ENCODE measurements at regions not wholly inside any gene's neighbourhood (a gene's known extent, or its start where the extent isn't known, plus 50 kb on each side); places are given as distances from the start of the nearest gene placed in this dataset.
"Not testable (repeated sequence)": the region's sequence is repeated elsewhere in the genome, so short reads cannot be mapped to it uniquely, and the experiment has no call there.

GRCh38 chr20:57104651-57105204, 161.7 kb downstream of the BMP7 start:
- no peak for DNase-seq (ENCODE audit: low spot score)

DNA sequence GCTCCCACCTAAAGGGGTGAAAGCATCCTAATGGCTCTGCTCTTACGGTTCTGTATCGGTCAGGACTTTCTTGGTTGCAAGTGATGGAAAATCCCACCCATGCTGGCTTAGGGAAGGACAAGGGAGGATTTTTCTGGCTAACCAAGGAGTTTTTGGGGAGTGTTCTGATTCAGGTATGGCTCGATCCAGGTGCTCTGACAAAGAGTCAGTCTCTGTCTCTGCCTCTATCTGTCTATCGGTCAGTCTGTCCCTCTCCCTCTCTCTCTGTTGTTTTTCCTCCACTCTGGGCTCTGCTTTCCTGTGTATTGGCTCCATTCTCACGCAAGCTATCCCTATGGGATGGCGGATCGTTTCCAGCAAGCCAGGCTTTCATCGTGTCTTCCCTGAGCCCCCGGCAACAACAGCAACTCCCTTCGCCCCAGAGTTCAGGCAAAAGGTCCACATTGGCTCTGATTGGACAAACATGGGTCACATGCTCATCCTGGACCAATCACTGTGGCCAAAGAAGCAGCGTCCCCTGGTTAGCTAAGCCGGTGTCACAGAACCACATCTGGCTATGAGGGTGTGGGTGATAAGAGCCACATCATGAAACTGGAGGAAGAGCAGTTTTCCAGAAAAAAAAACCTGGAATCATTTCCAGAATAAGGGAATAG, 160.3 kb downstream of the BMP7 start:
- DNase-seq (ENCODE audit: low spot score): no peak

DNA sequence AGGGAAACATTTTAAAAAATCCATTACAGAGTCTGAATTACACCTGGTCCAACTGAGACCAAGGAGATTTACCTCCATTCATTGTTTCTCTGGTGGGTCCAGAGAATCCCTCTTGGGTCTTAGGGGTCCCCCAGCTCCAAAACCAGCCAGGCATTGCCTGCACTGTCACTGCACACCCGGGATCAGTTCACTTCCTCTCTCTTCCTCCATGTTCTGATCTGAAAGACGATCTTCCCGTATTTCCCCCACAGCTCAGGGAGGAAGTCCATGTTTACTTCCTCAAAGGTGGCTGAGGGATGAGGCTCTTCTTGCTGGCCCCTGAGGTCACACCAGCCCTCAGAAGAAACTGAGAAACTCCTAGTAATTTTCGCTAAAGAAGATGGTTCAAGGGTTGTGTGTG, 159.7 kb downstream of the BMP7 start:
- DNase-seq (ENCODE audit: low spot score): no peak

DNA sequence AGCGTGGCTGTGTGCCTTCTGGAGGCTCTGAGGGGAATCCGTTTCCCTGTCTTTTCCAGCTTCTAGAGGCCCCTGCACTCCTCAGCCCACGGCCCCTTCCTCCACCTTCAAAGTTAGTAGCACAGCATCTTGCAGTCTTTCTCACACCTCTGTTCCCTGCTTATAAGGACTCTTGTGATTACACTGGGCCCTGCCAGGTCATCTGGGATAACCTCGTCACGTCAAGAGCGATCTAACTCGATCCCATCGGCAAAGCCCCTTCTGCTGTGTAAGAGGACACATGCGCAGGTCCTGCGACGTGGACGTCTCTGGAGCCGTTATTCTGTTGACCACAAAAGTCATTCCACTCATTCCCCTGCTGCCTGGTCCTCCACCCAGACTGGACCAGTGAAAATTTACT, 159.2 kb downstream of the BMP7 start:
- DNase-seq (ENCODE audit: low spot score): no peak

GRCh38 chr20:57108218-57108617, 158.2 kb downstream of the BMP7 start:
- DNase-seq (ENCODE audit: low spot score): no peak

DNA sequence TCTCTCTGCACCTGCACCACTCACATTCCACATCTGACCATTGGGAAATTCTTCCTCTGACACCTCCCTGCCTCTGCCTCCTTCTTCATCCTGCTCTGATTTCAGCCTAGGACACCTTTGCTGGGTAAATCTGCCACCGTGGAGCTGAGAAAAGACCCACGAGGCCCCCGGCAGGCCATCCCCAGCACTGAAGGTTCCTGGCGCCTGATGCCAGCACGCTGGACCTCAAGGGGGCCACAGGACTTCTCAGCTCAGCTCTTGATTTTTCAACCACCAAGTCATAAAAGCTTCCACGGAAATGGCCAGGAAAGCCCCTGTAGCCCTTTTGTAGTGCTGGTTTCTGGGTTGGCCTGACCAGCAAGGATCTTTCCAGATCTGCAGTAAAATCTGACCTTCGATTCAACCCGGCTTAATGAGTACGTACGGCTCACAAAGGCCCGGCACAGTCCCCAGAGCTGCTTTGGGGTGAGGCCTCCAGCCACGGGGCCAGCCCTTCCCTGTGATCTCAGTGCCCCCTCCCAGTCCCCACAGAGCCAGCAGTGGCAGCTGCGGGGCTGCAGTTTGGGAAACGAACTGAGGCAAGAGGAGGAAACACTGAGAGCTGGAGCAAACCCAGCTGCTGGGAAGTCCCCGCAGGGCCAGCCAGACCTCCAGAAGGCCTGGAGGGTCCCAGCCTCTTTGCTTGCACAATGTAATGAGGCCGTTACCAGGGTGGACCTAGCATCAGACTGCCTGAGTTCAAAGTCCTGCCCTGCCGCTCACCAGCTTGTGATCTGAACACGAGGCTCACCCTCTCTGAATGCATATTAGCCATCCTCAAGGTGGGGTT, 157.5 kb downstream of the BMP7 start:
- DNase-seq (ENCODE audit: low spot score): no peak

DNA sequence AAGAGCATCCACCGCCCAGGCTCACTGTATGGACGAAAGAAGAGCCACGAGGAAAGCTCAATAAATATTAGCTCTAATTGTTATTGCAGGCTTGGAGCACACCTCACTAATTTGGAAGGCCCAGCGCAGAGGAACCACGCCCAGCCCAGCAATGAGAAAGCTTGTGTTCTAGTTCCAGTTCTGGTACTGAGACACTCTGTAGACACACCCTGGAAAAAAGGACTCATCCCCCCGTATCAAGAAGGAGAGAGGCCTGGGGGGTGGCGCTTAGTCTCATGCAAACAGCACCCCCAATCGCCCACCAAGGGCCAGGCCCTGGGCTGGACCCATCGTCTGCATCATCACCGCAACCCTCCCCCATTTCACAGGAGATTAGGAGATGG, 156.9 kb downstream of the BMP7 start:
- no peak for DNase-seq (ENCODE audit: low spot score)

GRCh38 chr20:57110121-57111027, 156.1 kb downstream of the BMP7 start:
- not testable (repeated sequence) for DNase-seq (ENCODE audit: low spot score)

GRCh38 chr20:57111028-57111373, 155.4 kb downstream of the BMP7 start:
- no peak for DNase-seq (ENCODE audit: low spot score)

- no peak for DNase-seq (ENCODE audit: low spot score)
These were observed 154.0 kb downstream of the BMP7 start for GRCh38 chr20:57112448-57112847.

DNA sequence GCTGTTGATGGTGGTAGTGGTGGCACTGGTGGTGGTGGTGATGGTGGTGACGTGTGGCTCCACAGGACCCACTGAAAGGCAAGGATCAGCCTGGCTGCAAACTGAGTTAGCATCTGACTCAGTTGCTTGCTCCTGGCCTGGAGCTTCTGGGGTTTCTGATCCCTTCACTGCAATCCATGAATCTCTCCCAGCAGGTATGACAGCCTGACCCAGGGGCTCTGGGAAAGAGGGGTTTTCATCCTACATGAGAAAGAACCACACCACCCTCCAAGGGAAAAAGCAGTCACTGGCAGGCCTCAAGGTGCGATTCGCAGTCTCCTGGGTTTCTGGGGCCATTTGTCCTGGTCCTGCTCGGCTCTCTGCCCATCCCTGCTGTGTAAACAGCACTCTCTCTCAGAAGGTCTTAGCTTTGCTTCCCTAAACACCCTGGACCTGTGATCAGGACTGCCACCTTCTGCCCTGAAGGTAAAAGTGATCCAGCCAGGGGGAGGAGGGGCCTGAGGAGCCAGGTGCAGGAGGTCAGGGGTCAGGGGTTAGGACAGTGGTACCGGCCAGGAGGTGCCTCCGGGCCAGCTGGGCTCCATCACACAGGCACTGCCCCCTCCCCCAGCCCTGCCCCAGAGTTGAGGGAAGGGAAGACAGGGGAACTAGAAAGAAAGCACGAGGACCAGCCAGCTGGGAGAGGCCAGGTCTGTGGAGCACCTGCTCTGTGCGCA, 152.0 kb downstream of the BMP7 start:
- DNase-seq (ENCODE audit: low spot score): no peak

DNA sequence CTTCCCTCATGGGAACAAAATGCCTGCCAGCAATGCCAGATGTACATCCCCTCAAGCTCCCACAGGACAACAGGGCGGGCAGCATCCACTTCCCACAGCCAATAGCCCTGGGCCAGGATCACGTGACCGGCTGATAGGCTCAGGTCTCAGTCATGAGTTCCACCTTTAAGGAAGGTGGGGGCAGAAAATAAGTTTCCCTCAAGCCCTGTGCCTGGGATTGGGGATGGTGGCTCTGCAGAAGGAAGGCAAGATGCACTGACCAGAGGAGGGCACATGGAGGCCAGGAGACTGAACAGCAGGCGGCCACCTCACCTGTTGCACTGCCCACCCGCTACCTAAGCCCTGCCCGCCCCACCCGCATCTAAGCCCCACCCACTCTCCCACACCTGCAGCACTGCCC, 149.1 kb downstream of the BMP7 start:
- no peak for DNase-seq (ENCODE audit: low spot score)

DNA sequence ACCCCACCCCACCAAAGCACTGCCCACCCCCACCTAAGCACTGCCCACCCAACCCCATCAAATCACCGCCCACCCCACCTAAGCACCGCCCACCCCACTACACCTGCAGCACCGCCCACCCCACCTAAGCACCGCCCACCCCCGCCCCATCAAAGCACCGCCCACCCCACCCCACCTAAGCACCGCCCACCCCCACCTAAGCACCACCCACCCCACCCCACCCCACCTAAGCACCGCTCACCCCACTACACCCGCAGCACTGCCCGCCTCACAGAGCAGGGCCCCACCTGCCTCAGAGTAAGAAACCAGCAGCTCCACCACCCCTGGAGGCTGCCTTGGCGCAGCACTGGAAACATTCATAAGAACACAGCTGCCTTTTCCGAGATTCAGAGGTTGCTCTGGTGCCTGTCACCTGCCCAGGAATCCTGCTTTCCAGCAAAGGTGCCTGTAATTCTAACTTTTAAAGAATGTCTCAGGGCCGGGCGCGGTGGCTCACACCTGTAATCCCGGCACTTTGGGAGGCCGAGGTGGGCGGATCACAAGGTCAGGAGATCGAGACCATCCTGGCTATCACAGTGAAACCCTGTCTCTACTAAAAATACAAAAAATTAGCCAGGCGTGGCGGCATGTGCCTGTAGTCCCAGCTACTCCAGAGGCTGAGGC, 148.2 kb downstream of the BMP7 start:
- DNase-seq (ENCODE audit: low spot score): no peak

Measured in GM03348 (cell line).